Ureter (tissue), 1 donor: ENCODE measurements at regions not wholly inside any gene's neighbourhood (a gene's known extent, or its start where the extent isn't known, plus 50 kb on each side); places are given as distances from the start of the nearest gene placed in this dataset.
"Not testable (repeated sequence)": the region's sequence is repeated elsewhere in the genome, so short reads cannot be mapped to it uniquely, and the experiment has no call there.

Experiments
- DNase-seq: peaks from one replicate; pipeline ENCODE4 v3.0.0-alpha.2; 2020; ENCODE audit warnings: low spot score
- donor health status: DM: yes; HTN: yes; CAD: no.

DNA sequence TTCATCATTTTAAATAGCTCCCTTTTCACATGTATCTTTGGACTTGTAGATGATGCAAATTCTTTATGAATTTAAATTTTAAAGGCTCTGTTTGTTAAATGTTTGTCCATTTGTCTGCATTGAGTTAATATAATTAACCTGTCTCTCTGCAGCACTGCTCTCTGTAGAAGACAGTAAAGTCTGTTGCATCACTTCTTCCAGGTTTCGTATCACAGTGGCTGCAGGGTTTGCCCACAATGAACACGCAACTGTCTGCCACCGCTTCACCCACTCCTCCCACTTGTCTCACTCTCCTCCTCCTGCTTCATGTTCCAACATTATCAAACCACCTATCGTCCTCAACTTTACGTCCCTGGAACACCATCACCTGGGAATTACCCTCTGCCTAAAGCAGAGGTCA, 231.3 kb upstream of the SLC30A5 start:
- no peak for DNase-seq

DNA sequence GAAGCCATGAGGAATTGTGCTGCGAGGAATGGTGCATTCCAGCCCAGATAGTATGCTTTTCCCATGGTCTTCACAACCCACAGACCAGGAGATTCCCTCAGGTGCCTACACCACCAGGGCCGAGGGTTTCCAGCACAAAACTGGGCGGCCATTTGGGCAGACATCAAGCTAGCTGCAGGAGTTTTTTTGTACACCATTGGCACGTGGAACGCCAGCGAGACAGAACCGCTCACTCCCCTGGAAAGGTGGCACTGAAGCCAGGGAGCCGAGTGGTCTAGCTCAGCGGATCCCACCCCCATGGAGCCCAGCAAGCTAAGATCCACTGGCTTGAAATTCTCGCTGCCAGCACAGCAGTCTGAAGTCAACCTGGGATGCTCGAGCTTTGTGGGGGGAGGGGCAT, 228.6 kb upstream of the SLC30A5 start:
- not testable (repeated sequence) for DNase-seq

- no peak for DNase-seq
Observed at GRCh38 chr5:68872088-68872839, 221.6 kb upstream of the SLC30A5 start.

DNA sequence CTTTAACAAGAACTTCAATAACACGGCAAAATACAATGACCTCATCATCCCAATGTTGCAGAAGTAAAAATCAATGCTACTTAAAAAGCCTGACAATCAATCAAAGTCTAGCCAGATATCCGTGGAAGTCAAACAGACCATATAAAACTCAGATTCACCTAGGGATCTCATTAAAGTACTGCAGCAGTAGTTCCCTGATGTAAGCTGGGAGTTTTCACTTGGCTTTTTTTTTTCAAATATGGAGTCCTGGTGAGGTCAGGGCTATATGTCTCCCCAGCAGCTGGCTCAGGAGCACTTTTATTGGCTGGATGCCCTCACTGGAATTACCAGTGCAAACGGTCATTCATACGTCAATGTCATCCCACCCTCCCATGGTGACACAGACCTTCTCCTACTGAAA, 220.6 kb upstream of the SLC30A5 start:
- no peak for DNase-seq

DNA sequence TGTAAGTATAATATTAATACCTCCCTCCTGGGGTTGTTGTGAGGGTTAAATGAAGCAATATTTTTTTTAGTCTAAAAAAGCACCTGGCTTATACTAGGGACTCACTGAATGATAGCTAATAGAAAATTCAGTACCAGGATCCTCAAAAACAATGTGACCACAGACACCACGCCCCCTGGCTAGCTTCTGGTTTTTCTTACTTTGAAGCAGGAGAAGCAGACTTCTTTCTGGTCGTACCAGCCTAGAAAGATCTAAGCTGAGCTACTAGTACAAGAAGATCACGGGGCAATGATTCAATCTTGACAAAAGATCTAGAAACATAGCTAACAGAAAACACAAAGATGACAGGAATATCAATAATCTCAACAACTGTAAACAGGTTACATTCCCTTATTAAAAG, 218.5 kb upstream of the SLC30A5 start:
- no peak for DNase-seq

- DNase-seq = no peak
Observed at GRCh38 chr5:68883436-68883835, 210.4 kb upstream of the SLC30A5 start.

DNA sequence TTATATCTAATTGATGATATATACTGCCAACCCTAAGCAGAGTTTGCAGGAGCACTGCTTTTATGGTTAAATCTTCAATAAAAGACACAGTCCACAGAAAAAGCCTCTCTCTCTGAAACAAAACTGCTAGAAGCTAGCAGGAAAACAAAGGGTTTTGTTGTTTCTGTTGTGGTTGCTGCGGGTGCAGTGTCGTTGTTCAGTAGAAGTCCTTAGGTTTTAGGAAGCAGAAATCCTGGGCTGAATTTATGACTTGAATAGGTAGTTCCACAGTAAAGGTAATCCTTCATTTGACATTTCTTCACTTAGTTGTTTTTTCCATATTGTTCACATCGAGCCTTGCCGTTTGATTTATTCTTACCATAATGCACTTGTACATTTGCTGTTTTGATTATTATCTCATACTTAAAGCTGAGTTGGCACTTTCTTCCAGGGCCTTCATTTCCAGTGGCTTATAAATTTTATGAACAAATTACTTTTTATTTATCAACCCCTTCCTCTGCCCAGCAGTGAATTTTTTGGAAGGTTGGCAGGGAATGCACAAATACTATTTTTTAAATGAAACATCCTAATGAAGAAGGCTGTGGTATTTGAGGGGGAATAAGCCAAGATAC, 209.6 kb upstream of the SLC30A5 start:
- no peak for DNase-seq

DNA sequence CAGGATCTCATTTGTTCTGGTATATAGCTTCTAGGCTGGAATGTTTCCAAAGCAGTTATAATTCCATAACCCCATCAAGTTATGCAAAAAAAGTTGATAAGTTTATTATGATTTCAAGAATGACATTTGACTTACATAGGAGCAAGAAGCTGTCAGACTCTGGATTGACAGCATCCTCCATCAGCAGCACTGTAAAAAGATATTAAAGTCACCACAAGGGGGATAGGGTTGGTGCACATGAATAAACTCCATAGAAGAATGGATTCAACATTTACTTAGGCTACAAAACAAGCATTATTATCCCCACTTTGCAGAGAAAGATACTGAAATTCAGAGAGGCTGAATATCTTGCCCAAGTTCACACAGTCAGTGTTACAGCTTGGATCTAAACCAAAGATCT, 208.9 kb upstream of the SLC30A5 start:
- DNase-seq = no peak

DNA sequence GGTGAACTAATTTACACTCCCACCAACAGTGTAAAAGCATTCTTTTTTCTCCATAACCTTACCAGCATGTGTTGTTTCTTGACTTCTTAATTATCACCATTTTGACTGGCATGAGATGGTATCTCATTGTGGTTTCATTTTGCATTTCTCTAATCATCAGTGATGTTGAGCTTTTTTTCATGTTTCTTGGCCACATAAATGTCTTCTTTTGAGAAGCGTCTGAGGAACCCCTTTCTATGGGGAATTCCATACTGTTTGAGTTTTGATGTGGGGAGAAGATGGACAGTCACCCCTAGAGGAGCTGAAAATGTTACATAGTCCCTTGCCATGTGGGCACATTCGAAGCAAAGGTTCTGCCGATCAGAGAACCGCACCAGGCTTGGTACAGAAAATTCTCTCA, 207.0 kb upstream of the SLC30A5 start:
- no peak for DNase-seq

- DNase-seq = no peak
Observed at GRCh38 chr5:68891718-68892117, 202.1 kb upstream of the SLC30A5 start.

DNA sequence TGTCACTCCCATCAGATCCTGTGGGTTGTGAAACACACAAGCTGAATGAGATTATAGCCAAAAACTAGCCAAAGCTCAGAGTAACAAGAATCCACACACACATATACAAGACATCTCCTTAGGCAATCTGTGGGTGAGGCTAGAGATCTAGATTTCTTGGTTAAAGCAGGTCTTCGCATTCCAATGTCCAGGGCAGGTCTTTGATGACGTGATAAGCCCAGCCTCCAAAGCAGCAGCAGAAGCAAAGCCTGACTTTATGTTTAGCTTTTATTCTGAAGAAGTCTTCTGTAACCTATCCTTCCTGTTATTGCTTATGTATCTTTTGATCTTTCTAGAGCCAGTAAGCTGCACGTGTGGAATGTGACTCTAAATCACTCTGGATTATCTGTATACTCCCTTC, 199.1 kb upstream of the SLC30A5 start:
- no peak for DNase-seq

DNA sequence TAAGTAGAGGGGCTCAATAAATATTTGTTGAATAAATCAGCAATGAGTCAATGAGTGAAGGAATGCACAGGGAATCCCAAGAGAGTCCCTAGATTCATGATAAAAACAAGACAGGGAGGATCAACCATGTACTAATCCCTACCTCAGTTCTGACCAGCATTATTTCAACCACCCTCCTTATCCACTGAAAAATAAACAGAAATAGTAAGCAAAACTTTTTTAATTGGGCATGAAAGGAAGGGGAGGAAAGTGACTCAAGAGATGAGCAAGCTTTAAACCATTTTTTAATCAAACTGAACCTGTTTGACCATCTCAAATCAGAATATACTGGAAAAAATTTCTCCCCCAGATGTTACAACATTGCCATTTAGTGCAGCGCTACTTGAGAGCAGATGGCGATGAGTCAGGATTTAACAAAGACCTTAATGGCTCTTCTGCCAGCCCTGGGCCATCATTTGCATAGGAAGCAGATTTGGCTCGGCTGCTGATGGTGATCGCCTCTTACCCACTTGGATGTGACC, 194.8 kb upstream of the SLC30A5 start:
- no peak for DNase-seq

- no peak for DNase-seq
Observed at GRCh38 chr5:68911840-68912690, 181.7 kb upstream of the SLC30A5 start.

- DNase-seq = no peak
Observed at GRCh38 chr5:68915079-68915478, 178.7 kb upstream of the SLC30A5 start.

DNA sequence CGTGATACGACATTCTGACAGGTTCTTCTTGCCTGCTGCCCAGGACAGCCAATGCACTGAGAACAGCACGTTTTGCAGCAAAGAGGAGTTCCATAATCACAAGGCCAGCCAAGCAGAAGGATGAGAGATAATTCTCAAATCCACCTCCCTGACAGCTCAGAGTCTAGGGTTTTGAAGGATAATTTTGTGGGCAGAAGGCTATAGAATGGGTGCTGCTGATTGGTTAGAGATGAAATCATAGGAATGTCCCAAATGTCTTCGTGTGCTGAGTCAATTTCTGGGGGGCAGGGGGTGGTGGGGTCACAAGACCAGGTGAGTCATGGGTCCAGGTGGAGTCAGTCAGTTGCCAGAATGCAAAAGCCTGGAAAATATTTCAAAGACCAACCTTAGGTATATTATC, 175.5 kb upstream of the SLC30A5 start:
- DNase-seq = no peak

GRCh38 chr5:68919988-68920490, 173.8 kb upstream of the SLC30A5 start:
- DNase-seq = no peak

DNA sequence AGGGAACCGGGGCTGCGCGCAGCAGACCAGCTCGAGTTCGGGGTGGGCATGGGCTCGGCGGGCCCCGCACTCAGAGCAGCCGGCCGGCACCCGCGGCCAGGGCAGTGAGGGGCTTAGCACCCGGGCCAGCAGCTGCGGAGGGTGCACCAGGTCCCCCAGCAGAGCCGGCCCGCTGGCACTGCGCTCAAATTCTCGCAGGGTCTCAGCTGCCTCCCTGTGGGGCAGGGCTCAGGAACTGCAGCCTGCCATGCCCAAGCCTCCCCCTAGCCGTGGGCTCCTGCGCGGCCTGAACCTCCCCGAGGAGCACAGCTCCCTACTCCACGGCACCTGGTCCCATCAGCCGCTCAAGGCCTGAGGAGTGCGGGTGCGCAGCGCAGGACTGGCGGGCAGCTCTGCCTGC, 172.9 kb upstream of the SLC30A5 start:
- no peak for DNase-seq

GRCh38 chr5:68922172-68922987, 171.4 kb upstream of the SLC30A5 start:
- DNase-seq = no peak

DNA sequence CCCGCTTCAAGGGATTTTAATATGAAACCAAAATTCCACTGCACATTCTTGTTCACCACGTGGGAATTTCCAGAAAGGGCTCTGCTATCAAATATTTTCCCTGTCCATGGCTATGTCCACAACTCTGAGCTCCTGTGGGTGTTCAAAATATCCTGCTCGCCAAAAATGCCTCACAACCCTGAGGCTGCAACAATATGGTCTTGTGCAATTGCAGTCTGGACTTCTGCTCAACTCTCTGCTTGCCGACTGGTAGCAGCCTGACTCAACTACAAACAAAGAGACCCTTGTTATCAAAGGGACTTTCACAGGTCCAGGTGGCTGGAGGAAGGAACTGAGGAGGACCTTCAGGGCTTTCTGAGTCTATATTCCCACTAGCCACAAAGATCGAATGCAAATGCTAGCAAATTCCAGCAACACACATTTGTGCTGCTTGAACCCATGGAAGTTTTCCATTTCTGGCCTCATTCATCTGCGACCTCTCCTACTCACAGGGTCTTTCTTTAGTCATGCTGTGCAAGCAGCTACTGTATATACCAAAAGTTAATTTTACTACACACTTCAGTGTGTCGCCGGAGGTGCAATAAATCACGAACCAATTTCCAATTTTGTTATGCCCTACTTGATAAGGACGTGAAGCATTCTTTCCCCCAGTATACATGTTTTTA, 169.2 kb upstream of the SLC30A5 start:
- DNase-seq = no peak

DNA sequence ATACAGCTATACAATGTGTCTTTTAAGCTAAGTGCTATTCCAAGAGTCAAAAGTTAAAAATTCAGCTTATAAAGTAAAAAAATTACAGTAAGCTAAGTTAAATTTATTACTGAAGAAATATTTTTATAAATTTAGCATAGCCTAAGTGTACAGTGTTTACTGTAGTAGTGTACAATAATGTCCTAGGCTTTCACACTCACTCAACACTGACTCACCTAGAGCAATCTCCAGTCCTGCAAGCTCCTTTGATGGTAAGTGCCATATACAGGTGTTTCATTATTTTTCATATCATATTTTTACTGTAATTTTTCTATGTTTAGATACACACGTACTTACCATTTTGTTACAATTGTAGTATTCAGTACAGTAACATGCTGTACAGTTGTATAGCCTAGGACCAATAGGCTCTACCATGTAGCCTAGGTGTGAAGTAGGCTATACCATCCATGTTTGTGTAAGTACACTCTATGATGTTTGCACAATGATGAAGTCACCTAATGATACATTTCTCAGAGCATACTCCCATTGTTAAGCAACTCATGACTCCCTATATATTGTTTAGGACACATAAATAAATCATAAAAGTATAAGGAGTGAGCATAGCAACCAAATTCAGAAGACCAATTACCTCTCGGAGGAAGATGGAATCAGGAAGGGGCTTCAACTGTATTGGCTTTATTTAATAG, 165.1 kb upstream of the SLC30A5 start:
- no peak for DNase-seq
